Vagina (tissue), 2 donors: ENCODE measurements at regions not wholly inside any gene's neighbourhood (a gene's known extent, or its start where the extent isn't known, plus 50 kb on each side); places are given as distances from the start of the nearest gene placed in this dataset.

Experiments used
- POLR2AphosphoS5 ChIP-seq, 2 donors: sonication (generic); formaldehyde crosslinking; IDR thresholded peaks; one replicate each; pipeline ENCODE4 v1.9.0; 2017; ENCODE audit warnings: antibody characterized with exemption in 2 of 2, mild to moderate bottlenecking in 2 of 2, low read depth in 1 of 2; ENCODE audit not compliant: insufficient read depth in 1 of 2
- TF ChIP-seq, protein P1 (sequence below), 3 experiments: fragments of 450-650 bp in 2 of 3; fragments of 200-600 bp in 1 of 3; sonication (generic) in 1 of 3; IDR thresholded peaks; one replicate each; pipeline ENCODE4 v1.5.1; 2017 to 2019; ENCODE audit warnings: antibody characterized with exemption in 3 of 3, mild to moderate bottlenecking in 2 of 3, moderate library complexity in 2 of 3

DNA sequence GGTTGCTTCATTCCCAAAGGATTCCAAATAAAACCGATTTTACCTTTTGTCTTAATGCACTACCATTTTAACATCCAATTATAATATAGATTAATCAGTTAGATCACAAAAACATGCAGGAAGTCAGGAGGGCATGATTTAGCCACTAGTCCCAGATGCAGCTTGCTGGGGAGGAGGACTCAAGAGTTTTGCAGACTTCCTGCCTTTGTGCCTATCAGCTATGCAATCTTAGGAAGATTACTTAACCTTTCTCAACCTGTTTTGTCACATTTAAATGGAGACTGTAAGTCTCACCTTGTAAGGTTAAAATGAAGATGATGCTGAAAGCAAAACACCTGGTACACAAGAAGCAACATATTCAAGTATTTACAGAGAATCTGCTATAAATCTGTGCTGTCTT, 242.4 kb upstream of the GOLIM4 start:
- TF ChIP-seq, protein P1, sequence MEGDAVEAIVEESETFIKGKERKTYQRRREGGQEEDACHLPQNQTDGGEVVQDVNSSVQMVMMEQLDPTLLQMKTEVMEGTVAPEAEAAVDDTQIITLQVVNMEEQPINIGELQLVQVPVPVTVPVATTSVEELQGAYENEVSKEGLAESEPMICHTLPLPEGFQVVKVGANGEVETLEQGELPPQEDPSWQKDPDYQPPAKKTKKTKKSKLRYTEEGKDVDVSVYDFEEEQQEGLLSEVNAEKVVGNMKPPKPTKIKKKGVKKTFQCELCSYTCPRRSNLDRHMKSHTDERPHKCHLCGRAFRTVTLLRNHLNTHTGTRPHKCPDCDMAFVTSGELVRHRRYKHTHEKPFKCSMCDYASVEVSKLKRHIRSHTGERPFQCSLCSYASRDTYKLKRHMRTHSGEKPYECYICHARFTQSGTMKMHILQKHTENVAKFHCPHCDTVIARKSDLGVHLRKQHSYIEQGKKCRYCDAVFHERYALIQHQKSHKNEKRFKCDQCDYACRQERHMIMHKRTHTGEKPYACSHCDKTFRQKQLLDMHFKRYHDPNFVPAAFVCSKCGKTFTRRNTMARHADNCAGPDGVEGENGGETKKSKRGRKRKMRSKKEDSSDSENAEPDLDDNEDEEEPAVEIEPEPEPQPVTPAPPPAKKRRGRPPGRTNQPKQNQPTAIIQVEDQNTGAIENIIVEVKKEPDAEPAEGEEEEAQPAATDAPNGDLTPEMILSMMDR (IDR thresholded peaks at IDR 0.05) = no peak
- no peak for TF ChIP-seq POLR2AphosphoS5 (IDR thresholded peaks at IDR 0.05; ENCODE audit: insufficient read depth in 1 of 2, low read depth in 1 of 2)
